Neural cell (in vitro differentiated cells): ENCODE measurements at regions not wholly inside any gene's neighbourhood (a gene's known extent, or its start where the extent isn't known, plus 50 kb on each side); places are given as distances from the start of the nearest gene placed in this dataset.

Experiments used
- H2AFZ ChIP-seq: fragments of 200-600, 300-800 bp; sonication (generic), shearing (Covaris generic); 2 replicates; pipeline ENCODE4 v1.6.0; 2014; ENCODE audit warnings: low read depth, mild to moderate bottlenecking, antibody characterized with exemption, low read length, moderate library complexity
- H3F3A ChIP-seq: fragments of 200-600 bp; shearing (Covaris generic); 2 replicates; pipeline ENCODE4 v1.6.1; 2016; ENCODE audit warnings: mild to moderate bottlenecking, moderate library complexity, mixed read lengths, antibody characterized with exemption, low read length; ENCODE audit not compliant: insufficient read depth, poor library complexity, severe bottlenecking
- H3K27ac ChIP-seq: fragments of 200-600, 300-800 bp; sonication (generic), shearing (Covaris generic); 2 replicates; pipeline ENCODE4 v1.5.1; 2014; ENCODE audit warnings: mild to moderate bottlenecking, low read length, moderate library complexity
- H3K27me3 ChIP-seq: fragments of 300-800, 200-600 bp; sonication (generic), shearing (Covaris generic); 2 replicates; pipeline ENCODE4 v1.6.0; 2014; ENCODE audit warnings: mild to moderate bottlenecking, low read depth, low read length, moderate library complexity; ENCODE audit not compliant: insufficient read depth
- H3K36me3 ChIP-seq: fragments of 300-800, 200-600 bp; sonication (generic), shearing (Covaris generic); 2 replicates; pipeline ENCODE4 v1.5.1; 2014; ENCODE audit warnings: mild to moderate bottlenecking, antibody characterized with exemption, low read length, moderate library complexity; ENCODE audit not compliant: insufficient read depth
- H3K4me2 ChIP-seq: fragments of 300-800, 200-600 bp; sonication (generic), shearing (Covaris generic); 2 replicates; pipeline ENCODE4 v1.6.0; 2014; ENCODE audit warnings: mild to moderate bottlenecking, low read length
- H3K4me3 ChIP-seq: fragments of 300-800, 200-600 bp; sonication (generic), shearing (Covaris generic); 2 replicates; pipeline ENCODE4 v1.5.1; 2014; ENCODE audit warnings: mild to moderate bottlenecking, low read length, moderate library complexity
- H3K79me2 ChIP-seq: fragments of 200-600 bp; shearing (Covaris generic); replicated peaks from 2 replicates; pipeline ENCODE4 v1.6.0; 2014; ENCODE audit warnings: mild to moderate bottlenecking, low read length, moderate library complexity; ENCODE audit not compliant: insufficient read depth
- H3K9ac ChIP-seq: fragments of 300-800, 200-600 bp; sonication (generic), shearing (Covaris generic); 2 replicates; pipeline ENCODE4 v1.6.1; 2016; ENCODE audit warnings: mild to moderate bottlenecking, low read length, mixed read lengths
- H3K9me2 ChIP-seq: fragments of 200-600 bp; shearing (Covaris generic); 2 replicates; pipeline ENCODE4 v1.6.1; 2016; ENCODE audit warnings: mild to moderate bottlenecking, low read length, mixed read lengths; ENCODE audit not compliant: insufficient read depth
- H3K9me3 ChIP-seq: fragments of 200-600, 300-800 bp; sonication (generic), shearing (Covaris generic); 2 replicates; pipeline ENCODE4 v1.6.1; 2016; ENCODE audit warnings: mild to moderate bottlenecking, mixed run types, low read length, moderate library complexity, mixed read lengths
- H4K20me1 ChIP-seq: fragments of 200-600 bp; shearing (Covaris generic); 2 replicates; pipeline ENCODE4 v1.6.1; 2016; ENCODE audit warnings: mild to moderate bottlenecking, mixed run types; ENCODE audit not compliant: insufficient read depth
- CTCF ChIP-seq: fragments of 450-650 bp; IDR thresholded peaks from 2 replicates; pipeline ENCODE4 v1.5.1; 2014; ENCODE audit warnings: antibody characterized with exemption, mild to moderate bottlenecking, moderate library complexity; ENCODE audit not compliant: poor library complexity, severe bottlenecking
- EP300 ChIP-seq: fragments of 450-650 bp; conservative IDR thresholded peaks from 2 replicates; pipeline ENCODE4 v1.6.1; 2014; ENCODE audit warnings: antibody characterized with exemption, mild to moderate bottlenecking, moderate library complexity; ENCODE audit not compliant: poor library complexity, severe bottlenecking
- EZH2 ChIP-seq: fragments of 200-600, 300-800 bp; shearing (Covaris generic), sonication (generic); IDR thresholded peaks from 2 replicates; pipeline ENCODE4 v1.6.1; 2014; ENCODE audit warnings: antibody characterized with exemption, low read length, borderline replicate concordance, mild to moderate bottlenecking; ENCODE audit not compliant: insufficient read depth, poor library complexity, severe bottlenecking
- MXI1 ChIP-seq: fragments of 450-650 bp; conservative IDR thresholded peaks from 2 replicates; pipeline ENCODE4 v1.6.1; 2014; ENCODE audit warnings: antibody characterized with exemption, mild to moderate bottlenecking; ENCODE audit not compliant: poor library complexity, severe bottlenecking
- POLR2AphosphoS5 ChIP-seq: IDR thresholded peaks from 2 replicates; pipeline ENCODE4 v1.6.1; 2012
- RAD21 ChIP-seq: fragments of 450-650 bp; conservative IDR thresholded peaks from 2 replicates; pipeline ENCODE4 v1.6.1; 2014; ENCODE audit warnings: antibody characterized with exemption, mild to moderate bottlenecking, moderate library complexity
- REST ChIP-seq: IDR thresholded peaks from 2 replicates; pipeline ENCODE4 v1.6.1; 2012; ENCODE audit warnings: borderline replicate concordance
- SMC3 ChIP-seq: fragments of 450-650 bp; conservative IDR thresholded peaks from 2 replicates; pipeline ENCODE4 v1.6.1; 2014; ENCODE audit warnings: antibody characterized with exemption, mild to moderate bottlenecking, moderate library complexity; ENCODE audit not compliant: poor library complexity
- TAF1 ChIP-seq: IDR thresholded peaks from 2 replicates; pipeline ENCODE4 v1.6.1; 2012; ENCODE audit warnings: low read depth

DNA sequence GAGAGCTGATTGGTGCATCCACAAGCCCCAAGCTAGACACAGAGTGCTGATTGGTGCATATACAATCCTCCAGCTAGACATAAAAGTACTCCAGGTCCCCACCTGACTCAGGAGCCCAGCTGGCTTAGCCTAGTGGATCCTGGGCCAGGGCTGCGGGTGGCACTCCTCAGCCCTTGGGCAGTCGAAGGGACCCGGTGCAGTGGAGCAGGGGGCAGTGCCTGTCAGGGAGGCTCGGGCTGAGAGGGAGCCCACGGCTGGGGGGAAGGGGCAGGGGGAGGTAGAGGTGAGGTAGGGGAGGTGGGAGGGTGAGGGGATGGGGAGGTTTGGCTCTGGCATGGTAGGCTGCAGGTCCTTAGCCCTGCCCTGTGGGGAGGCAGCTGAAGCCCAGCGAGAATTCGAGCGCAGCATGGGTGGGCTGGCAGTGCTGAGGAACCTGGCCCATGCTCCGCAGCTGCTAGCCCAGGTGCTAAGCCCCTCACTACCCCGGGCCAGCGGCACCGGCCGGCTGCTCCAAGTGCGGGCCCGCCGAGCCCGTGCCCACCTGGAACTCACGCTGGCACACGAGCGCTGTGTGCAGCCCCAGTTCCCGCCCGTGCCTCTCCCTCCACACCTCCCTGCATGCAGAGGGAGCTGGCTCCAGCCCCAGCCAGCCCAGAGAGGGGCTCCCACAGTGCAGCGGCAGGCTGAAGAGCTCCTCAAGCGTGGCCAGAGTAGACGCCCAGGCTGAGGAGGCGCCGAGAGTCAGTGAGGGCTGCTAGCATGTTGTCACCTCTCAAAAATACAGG lies 742.8 kb downstream of the FAM181B start:
- no peaks in the 10 kb centered on the region for H3K79me2 ChIP-seq
- TF ChIP-seq CTCF, result no peak
- TF ChIP-seq TAF1, result no peak
- TF ChIP-seq RAD21, result no peak
- TF ChIP-seq SMC3, result no peak
- TF ChIP-seq EP300, result no peak
- no peak for TF ChIP-seq REST
- no peak for TF ChIP-seq EZH2
- TF ChIP-seq POLR2AphosphoS5, result no peak
- no peak for TF ChIP-seq MXI1
- H3K9me2 ChIP-seq, result no peaks in the 10 kb centered on the region
- no peak overlapping the region for H3K9ac ChIP-seq
- H3K27me3 ChIP-seq, result no peaks in the 10 kb centered on the region
- no peaks in the 10 kb centered on the region for H3F3A ChIP-seq
- no peaks in the 10 kb centered on the region for H3K36me3 ChIP-seq
- H3K4me3 ChIP-seq, result no peak overlapping the region
- no peaks in the 10 kb centered on the region for H4K20me1 ChIP-seq
- H3K9me3 ChIP-seq, result no peaks in the 10 kb centered on the region
- no peak overlapping the region for H3K4me2 ChIP-seq
- H2AFZ ChIP-seq, result no peak overlapping the region
- H3K27ac ChIP-seq, result no peak overlapping the region

- Histone ChIP-seq H3F3A (no peaks in the 10 kb centered on the region), H2AFZ (no peak overlapping the region), H3K4me3 (no peak overlapping the region), H4K20me1 (no peaks in the 10 kb centered on the region), H3K9ac (no peak overlapping the region), H3K9me2 (no peaks in the 10 kb centered on the region), H3K9me3 (no peaks in the 10 kb centered on the region), H3K27me3 (no peaks in the 10 kb centered on the region), H3K36me3 (no peaks in the 10 kb centered on the region), H3K4me2 (no peak overlapping the region), H3K79me2 (no peaks in the 10 kb centered on the region), H3K27ac (no peak overlapping the region)
- TF ChIP-seq REST (no peak), TAF1 (no peak), EZH2 (no peak), SMC3 (no peak), RAD21 (no peak), EP300 (no peak), POLR2AphosphoS5 (no peak), MXI1 (no peak), CTCF (no peak)
Measured at GRCh38 chr11:81989093-81989492, 744.6 kb downstream of the FAM181B start.
